Globus pallidus (tissue), 1 donor: ENCODE measurements at regions not wholly inside any gene's neighbourhood (a gene's known extent, or its start where the extent isn't known, plus 50 kb on each side); places are given as distances from the start of the nearest gene placed in this dataset.

Experiments
- DNase-seq: peaks from one replicate; pipeline ENCODE4 v3.0.0-alpha.2; 2015; ENCODE audit warnings: low spot score

- no peak for DNase-seq
Measured at GRCh38 chr12:24759155-24759554, 189.7 kb downstream of the BCAT1 start.

GRCh38 chr12:24756479-24757024, 192.3 kb downstream of the BCAT1 start:
- no peak for DNase-seq

GRCh38 chr12:24754690-24755638, 193.9 kb downstream of the BCAT1 start:
- no peak for DNase-seq

GRCh38 chr12:24752763-24753462, 196.0 kb downstream of the BCAT1 start:
- no peak for DNase-seq

GRCh38 chr12:24751181-24751580, 197.7 kb downstream of the BCAT1 start:
- DNase-seq, result no peak

- no peak for DNase-seq
Measured at GRCh38 chr12:24750263-24750662, 198.6 kb downstream of the BCAT1 start.

GRCh38 chr12:24749171-24749570, 199.7 kb downstream of the BCAT1 start:
- no peak for DNase-seq

GRCh38 chr12:24748326-24748725, 200.6 kb downstream of the BCAT1 start:
- no peak for DNase-seq

- DNase-seq, result no peak
Measured at GRCh38 chr12:24746864-24747263, 202.0 kb downstream of the BCAT1 start.

GRCh38 chr12:24746006-24746671, 202.8 kb downstream of the BCAT1 start:
- DNase-seq, result no peak

- DNase-seq, result no peak
Measured at GRCh38 chr12:24743941-24744793, 204.7 kb downstream of the BCAT1 start.

- peak; percentile 64 for DNase-seq
Measured at GRCh38 chr12:24742378-24742777, 206.5 kb downstream of the BCAT1 start.

GRCh38 chr12:24741216-24741615, 207.7 kb downstream of the BCAT1 start:
- no peak for DNase-seq

- DNase-seq, result no peak
Measured at GRCh38 chr12:24739106-24739779, 209.7 kb downstream of the BCAT1 start.

GRCh38 chr12:24738441-24738840, 210.5 kb downstream of the BCAT1 start:
- DNase-seq, result no peak

- no peak for DNase-seq
Measured at GRCh38 chr12:24731596-24731995, 217.3 kb downstream of the BCAT1 start.

GRCh38 chr12:24730489-24730896, 218.4 kb downstream of the BCAT1 start:
- DNase-seq, result no peak

- no peak for DNase-seq
Measured at GRCh38 chr12:24728826-24729225, 220.1 kb downstream of the BCAT1 start.

- DNase-seq, result no peak
Measured at GRCh38 chr12:24728366-24728765, 220.5 kb downstream of the BCAT1 start.

GRCh38 chr12:24725616-24726015, 223.3 kb downstream of the BCAT1 start:
- no peak for DNase-seq

GRCh38 chr12:24724814-24725213, 224.1 kb downstream of the BCAT1 start:
- DNase-seq, result no peak
